ENCODE measurements at regions not wholly inside any gene's neighbourhood (a gene's known extent, or its start where the extent isn't known, plus 50 kb on each side); places are given as distances from the start of the nearest gene placed in this dataset.

GRCh38 chr4:20185103-20185502, 66.6 kb upstream of the SLIT2 start:
- TF ChIP-seq, protein P1, sequence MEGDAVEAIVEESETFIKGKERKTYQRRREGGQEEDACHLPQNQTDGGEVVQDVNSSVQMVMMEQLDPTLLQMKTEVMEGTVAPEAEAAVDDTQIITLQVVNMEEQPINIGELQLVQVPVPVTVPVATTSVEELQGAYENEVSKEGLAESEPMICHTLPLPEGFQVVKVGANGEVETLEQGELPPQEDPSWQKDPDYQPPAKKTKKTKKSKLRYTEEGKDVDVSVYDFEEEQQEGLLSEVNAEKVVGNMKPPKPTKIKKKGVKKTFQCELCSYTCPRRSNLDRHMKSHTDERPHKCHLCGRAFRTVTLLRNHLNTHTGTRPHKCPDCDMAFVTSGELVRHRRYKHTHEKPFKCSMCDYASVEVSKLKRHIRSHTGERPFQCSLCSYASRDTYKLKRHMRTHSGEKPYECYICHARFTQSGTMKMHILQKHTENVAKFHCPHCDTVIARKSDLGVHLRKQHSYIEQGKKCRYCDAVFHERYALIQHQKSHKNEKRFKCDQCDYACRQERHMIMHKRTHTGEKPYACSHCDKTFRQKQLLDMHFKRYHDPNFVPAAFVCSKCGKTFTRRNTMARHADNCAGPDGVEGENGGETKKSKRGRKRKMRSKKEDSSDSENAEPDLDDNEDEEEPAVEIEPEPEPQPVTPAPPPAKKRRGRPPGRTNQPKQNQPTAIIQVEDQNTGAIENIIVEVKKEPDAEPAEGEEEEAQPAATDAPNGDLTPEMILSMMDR (IDR thresholded peaks at IDR 0.05) = no peak
- TF ChIP-seq POLR2AphosphoS5 (IDR thresholded peaks at IDR 0.05) = no peak
